Upper lobe of left lung (tissue), 4 donors: ENCODE measurements at regions not wholly inside any gene's neighbourhood (a gene's known extent, or its start where the extent isn't known, plus 50 kb on each side); places are given as distances from the start of the nearest gene placed in this dataset.
"Not testable (repeated sequence)": the region's sequence is repeated elsewhere in the genome, so short reads cannot be mapped to it uniquely, and the experiment has no call there.

Experiments used
- EP300 ChIP-seq, 4 donors: sonication (generic); formaldehyde crosslinking; IDR thresholded peaks; one replicate each; pipeline ENCODE4 v1.5.1; 2017; ENCODE audit warnings: antibody characterized with exemption in 4 of 4, control low read depth in 2 of 4
- POLR2AphosphoS5 ChIP-seq, 2 donors: sonication (generic); formaldehyde crosslinking; IDR thresholded peaks; one replicate each; pipeline ENCODE4 v1.5.1; 2017; ENCODE audit warnings: antibody characterized with exemption in 2 of 2
- TF ChIP-seq, protein P1 (sequence below), 6 experiments: fragments of 450-650 bp in 4 of 6; fragments of 200-600 bp in 2 of 6; sonication (generic) in 2 of 6; IDR thresholded peaks; one replicate each; pipeline ENCODE4 v1.5.1; 2016 to 2019; ENCODE audit warnings: antibody characterized with exemption in 6 of 6

- TF ChIP-seq, protein P1, sequence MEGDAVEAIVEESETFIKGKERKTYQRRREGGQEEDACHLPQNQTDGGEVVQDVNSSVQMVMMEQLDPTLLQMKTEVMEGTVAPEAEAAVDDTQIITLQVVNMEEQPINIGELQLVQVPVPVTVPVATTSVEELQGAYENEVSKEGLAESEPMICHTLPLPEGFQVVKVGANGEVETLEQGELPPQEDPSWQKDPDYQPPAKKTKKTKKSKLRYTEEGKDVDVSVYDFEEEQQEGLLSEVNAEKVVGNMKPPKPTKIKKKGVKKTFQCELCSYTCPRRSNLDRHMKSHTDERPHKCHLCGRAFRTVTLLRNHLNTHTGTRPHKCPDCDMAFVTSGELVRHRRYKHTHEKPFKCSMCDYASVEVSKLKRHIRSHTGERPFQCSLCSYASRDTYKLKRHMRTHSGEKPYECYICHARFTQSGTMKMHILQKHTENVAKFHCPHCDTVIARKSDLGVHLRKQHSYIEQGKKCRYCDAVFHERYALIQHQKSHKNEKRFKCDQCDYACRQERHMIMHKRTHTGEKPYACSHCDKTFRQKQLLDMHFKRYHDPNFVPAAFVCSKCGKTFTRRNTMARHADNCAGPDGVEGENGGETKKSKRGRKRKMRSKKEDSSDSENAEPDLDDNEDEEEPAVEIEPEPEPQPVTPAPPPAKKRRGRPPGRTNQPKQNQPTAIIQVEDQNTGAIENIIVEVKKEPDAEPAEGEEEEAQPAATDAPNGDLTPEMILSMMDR (IDR thresholded peaks at IDR 0.05), result not testable (repeated sequence)
- TF ChIP-seq POLR2AphosphoS5, EP300 (IDR thresholded peaks at IDR 0.05): not testable (repeated sequence)
Observed at GRCh38 chr14:106425150-106425549, 898.8 kb downstream of the TMEM121 start.
